ENCODE measurements at regions not wholly inside any gene's neighbourhood (a gene's known extent, or its start where the extent isn't known, plus 50 kb on each side); places are given as distances from the start of the nearest gene placed in this dataset.

DNA sequence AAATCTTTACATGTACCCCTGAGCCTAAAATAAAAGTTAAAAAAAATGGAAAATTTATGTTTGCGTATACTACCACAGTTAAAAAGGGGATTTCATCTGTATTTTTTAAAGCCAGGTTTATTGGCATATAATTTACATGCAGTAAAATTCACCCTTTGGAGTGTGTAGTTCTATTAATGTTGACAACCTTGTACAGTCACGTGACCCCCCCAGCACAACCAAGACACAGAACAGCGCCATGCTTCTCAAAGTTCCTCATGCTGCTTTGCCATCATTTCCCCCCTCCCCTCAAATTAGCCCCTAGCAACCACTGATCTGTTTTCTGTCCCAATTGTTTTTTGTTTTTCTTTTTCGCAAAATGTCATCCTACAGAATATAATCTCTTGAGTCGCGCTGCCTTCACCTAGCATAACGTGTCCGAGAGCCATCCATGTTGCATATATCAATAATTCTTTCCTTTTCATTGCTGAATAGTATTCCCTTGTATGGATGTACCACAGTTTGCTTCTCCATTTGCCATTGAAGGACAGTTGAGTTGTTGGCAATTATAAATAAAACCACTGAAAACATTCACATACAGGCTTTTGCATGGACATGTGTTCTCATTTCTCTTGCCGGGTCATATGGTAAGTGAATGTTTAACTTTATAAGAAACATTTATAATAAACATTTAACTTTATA lies 105.3 kb downstream of the LHX2 start:
- TF ChIP-seq EP300 (IDR thresholded peaks at IDR 0.05) = no peak
- TF ChIP-seq, protein P1, sequence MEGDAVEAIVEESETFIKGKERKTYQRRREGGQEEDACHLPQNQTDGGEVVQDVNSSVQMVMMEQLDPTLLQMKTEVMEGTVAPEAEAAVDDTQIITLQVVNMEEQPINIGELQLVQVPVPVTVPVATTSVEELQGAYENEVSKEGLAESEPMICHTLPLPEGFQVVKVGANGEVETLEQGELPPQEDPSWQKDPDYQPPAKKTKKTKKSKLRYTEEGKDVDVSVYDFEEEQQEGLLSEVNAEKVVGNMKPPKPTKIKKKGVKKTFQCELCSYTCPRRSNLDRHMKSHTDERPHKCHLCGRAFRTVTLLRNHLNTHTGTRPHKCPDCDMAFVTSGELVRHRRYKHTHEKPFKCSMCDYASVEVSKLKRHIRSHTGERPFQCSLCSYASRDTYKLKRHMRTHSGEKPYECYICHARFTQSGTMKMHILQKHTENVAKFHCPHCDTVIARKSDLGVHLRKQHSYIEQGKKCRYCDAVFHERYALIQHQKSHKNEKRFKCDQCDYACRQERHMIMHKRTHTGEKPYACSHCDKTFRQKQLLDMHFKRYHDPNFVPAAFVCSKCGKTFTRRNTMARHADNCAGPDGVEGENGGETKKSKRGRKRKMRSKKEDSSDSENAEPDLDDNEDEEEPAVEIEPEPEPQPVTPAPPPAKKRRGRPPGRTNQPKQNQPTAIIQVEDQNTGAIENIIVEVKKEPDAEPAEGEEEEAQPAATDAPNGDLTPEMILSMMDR (IDR thresholded peaks at IDR 0.05) = no peak
- TF ChIP-seq POLR2A (IDR thresholded peaks at IDR 0.05) = no peak
- TF ChIP-seq POLR2AphosphoS5 (IDR thresholded peaks at IDR 0.05) = no peak

All from sigmoid colon (tissue), 4 donors.